Effector memory CD4-positive, alpha-beta T cell (primary cell): ENCODE measurements at regions not wholly inside any gene's neighbourhood (a gene's known extent, or its start where the extent isn't known, plus 50 kb on each side); places are given as distances from the start of the nearest gene placed in this dataset.
"Not testable (repeated sequence)": the region's sequence is repeated elsewhere in the genome, so short reads cannot be mapped to it uniquely, and the experiment has no call there.

Experiments used
- DNase-seq, 3 donors: peaks; one replicate each; pipeline ENCODE4 v3.0.0-alpha.2; 2020
- H3K27ac ChIP-seq: 2 replicates; pipeline ENCODE4 v1.7.0; 2013; ENCODE audit warnings: mild to moderate bottlenecking, low read length, moderate library complexity; ENCODE audit not compliant: insufficient read depth, poor library complexity, severe bottlenecking
- H3K27me3 ChIP-seq: replicated peaks from 2 replicates; pipeline ENCODE4 v1.7.0; 2013; ENCODE audit warnings: mild to moderate bottlenecking, low read length; ENCODE audit not compliant: insufficient read depth, control insufficient read depth, poor library complexity, severe bottlenecking
- H3K36me3 ChIP-seq: 2 replicates; pipeline ENCODE4 v1.7.0; 2013; ENCODE audit warnings: mild to moderate bottlenecking, low read length, moderate library complexity; ENCODE audit not compliant: control insufficient read depth, insufficient read depth
- H3K4me1 ChIP-seq: 2 replicates; pipeline ENCODE4 v1.7.0; 2013; ENCODE audit warnings: low read length, mild to moderate bottlenecking; ENCODE audit not compliant: control insufficient read depth, insufficient read depth, poor library complexity, severe bottlenecking
- H3K4me3 ChIP-seq: 2 replicates; pipeline ENCODE4 v1.7.0; 2013; ENCODE audit warnings: low read length, low read depth, mild to moderate bottlenecking; ENCODE audit not compliant: insufficient read depth, poor library complexity, severe bottlenecking
- H3K9me3 ChIP-seq: 2 replicates; pipeline ENCODE4 v1.7.0; 2013; ENCODE audit warnings: mild to moderate bottlenecking, low read length, moderate library complexity; ENCODE audit not compliant: control insufficient read depth

DNA sequence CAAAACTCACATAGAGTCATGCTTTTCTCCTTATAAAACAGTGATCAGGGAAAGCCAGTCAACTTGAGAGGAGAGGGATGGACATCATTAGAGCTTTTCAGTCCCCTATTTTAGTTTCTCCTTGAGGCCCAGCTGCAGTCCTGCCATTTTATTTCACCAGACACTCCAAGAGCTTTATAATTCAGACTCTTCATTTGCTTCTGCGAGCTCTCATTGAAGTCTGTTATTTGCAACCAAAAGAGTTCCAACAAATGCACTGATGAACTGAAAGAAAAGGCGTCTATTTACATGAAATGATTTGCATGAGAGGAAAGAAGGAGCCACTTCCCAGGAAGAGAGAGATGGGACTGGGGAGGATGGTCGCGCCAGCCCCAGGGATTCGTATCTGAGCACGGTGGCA lies 86.8 kb downstream of the NDUFA12 start:
- H3K4me1 ChIP-seq: no peaks in the 10 kb centered on the region
- no peaks in the 10 kb centered on the region for H3K9me3 ChIP-seq
- DNase-seq: no peak
- H3K4me3 ChIP-seq: no peak overlapping the region
- H3K36me3 ChIP-seq: no peaks in the 10 kb centered on the region
- H3K27ac ChIP-seq: no peak overlapping the region
- H3K27me3 ChIP-seq: no peaks in the 10 kb centered on the region

DNA sequence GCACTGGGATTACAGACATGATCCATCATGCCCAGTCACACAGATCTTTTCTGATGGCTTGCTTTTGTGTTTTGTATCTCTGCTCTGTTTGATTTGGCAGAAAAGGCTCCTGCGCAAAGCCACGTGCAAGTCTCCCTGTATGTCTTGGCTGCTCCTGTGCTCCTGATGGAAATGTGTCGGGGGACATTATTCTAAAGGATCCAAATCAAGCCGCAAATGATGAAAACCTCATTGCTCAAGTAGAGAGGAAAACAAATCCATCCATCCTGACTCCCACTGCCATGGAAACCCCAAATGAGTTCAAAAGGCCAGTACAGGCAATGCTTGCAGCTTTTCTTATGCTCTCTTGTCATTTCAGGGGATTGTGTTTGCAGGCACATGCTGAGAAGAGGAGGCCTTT lies 93.8 kb downstream of the NDUFA12 start:
- Histone ChIP-seq H3K27me3 (no peaks in the 10 kb centered on the region), H3K9me3 (no peaks in the 10 kb centered on the region), H3K27ac (no peak overlapping the region), H3K36me3 (no peaks in the 10 kb centered on the region), H3K4me3 (no peak overlapping the region), H3K4me1 (no peaks in the 10 kb centered on the region)
- DNase-seq: no peak

DNA sequence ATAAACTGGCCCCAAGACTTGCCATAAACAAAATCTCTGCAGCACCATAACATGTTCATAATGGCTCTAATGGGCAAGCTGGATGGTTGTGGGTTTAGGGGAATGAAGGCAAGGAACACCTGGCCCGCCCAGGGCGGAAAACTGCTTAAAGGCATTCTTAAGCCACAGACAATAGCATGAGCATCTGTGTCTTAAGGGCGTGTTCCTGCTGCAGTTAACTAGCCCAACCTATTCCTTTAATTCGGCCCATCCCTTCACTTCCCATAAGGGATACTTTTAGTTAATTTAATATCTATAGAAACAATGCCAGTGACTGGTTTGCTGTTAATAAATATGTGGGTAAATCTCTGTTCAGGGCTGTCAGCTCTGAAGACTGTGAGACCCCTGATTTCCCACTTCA lies 97.7 kb downstream of the NDUFA12 start:
- H3K4me1 ChIP-seq, H3K4me3 ChIP-seq, H3K27me3 ChIP-seq, H3K36me3 ChIP-seq, H3K9me3 ChIP-seq, DNase-seq, H3K27ac ChIP-seq: not testable (repeated sequence)

DNA sequence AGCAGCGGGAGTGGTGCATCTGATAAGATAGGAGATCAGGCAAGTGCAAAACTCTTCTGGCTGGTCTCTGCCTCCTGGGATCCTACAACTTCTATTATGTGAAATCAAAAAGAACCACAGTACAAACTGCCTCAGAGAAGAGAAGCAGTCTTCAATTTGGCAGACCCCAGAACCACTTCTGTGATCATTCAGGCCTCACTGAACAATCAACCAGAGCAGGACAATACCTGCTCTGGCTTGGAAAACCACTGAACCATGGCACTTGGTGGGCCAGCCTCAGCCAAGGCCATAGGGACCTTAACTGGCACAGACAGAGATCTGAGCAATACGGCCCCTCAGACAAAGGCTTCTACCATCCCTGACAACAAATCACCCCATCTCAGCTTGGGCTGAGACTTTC lies 103.0 kb downstream of the NDUFA12 start:
- Histone ChIP-seq H3K27me3 (no peaks in the 10 kb centered on the region), H3K9me3 (no peaks in the 10 kb centered on the region), H3K36me3 (no peaks in the 10 kb centered on the region), H3K27ac (no peak overlapping the region), H3K4me1 (no peaks in the 10 kb centered on the region), H3K4me3 (no peak overlapping the region)
- no peak for DNase-seq

DNA sequence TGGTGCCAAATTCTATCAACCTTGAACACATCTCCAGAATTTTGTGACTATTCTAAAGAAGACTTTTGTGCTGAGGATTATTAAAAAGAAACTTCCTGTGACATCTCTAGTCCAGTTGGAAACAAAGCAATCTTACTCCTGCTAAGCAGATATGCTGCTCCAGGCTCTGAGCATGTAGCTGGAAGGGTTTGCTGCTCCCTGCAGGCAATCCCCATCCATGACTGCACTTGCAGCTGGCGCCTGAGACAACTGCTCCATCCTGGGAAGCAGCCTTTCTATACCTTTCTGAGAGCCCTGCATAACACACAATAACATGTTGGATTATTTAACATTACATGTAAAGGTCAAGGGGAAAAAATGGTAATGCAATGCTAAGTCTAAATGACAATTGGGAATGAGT lies 105.1 kb downstream of the NDUFA12 start:
- Histone ChIP-seq H3K4me1 (no peaks in the 10 kb centered on the region), H3K27me3 (no peaks in the 10 kb centered on the region), H3K27ac (no peak overlapping the region), H3K4me3 (no peak overlapping the region), H3K9me3 (no peaks in the 10 kb centered on the region), H3K36me3 (no peaks in the 10 kb centered on the region)
- no peak for DNase-seq

DNA sequence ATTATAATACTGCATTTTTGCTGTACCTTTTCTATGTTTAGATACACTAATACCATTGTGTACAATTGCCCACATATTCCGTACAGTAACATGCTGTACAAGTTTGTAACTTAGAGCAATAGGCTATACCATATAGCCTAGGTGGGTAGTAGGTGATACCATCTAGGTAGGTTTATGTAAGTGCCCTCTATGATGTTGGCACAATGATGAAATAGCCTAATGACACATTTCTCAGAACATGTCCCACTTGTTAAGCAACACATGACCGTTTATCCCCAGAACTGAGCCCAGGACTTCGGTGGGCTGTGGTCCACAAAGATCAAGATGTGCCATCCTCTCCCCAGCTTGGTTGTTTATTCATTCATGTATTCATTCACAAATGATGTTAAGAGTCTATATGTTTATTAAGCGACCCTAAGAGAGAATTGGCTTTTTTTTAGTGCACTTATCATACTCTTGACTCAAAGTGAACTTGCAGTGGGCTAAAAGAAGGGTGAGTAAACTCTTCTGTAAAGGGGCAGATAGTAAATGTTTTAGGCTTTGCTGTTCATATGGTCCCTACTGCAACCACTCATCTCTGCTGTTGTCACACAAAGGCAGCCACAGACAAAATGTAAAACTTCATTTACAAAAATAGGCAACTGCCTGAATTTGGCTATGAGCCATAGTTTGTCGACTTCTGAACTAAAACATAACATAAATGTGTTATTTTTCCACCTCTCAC lies 110.8 kb downstream of the NDUFA12 start:
- Histone ChIP-seq H3K4me1 (no peaks in the 10 kb centered on the region), H3K36me3 (no peaks in the 10 kb centered on the region), H3K27ac (no peak overlapping the region), H3K27me3 (no peaks in the 10 kb centered on the region), H3K9me3 (no peaks in the 10 kb centered on the region), H3K4me3 (no peak overlapping the region)
- DNase-seq: no peak

DNA sequence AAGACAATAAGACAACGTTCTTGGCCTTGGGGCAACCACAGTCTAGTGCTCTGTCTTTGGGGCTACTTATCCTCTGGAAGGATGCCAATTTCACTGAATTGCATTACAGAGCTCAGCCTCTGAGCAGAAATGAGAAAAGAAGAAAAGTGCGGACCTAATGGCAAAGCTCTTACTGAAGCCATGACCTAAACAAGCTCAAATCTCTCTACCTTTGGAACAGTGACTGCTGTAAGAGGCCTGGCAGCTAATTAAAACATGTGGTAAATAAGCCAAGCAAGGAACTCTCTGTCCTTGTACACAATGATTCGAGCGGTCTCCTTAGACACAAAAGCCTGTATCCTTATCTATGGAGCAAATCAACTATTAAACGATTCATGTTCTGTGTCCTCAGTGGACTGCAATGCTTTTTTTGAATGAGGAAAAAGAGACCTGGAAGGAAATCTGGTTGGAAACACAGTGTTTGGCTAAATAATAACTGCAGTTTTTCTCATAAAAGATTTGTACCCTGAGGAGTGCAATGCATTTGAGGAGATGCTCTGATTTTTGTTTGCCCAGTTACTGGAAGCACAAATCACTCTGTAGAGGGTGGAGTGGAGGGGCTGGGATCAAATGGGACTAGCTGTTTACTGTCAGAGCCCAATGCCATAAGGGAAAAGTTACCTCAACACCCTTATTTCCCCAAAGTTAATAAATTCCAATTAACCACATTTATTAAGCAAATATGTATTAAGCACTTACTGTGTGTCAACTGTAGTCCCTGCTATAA lies 113.9 kb downstream of the NDUFA12 start:
- Histone ChIP-seq H3K27ac (no peak overlapping the region), H3K36me3 (no peaks in the 10 kb centered on the region), H3K27me3 (no peaks in the 10 kb centered on the region), H3K9me3 (no peaks in the 10 kb centered on the region), H3K4me1 (no peaks in the 10 kb centered on the region), H3K4me3 (no peak overlapping the region)
- no peak for DNase-seq

DNA sequence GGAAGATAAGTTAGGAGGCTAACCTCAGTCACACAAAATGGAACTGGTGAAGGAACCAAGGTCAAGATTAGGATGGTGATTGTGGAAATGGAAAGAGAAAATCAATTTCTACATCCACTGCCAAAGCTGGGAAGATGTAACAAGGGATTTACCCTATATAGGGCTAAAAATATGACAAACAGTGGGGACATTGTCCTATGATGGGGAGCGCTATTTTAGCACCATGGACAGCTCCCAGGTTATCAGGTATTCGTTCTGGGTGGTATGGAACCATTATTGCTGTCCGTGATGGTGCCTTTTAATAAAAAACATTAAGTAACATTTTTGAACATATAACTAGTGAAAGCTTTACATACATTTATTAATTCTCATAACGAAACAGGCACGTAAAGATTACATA lies 124.0 kb downstream of the NDUFA12 start:
- H3K27me3 ChIP-seq: peaks cover 12% of the 10 kb centered on the region
- H3K4me1 ChIP-seq: no peaks in the 10 kb centered on the region
- no peak for DNase-seq
- H3K4me3 ChIP-seq: no peak overlapping the region
- H3K9me3 ChIP-seq: no peaks in the 10 kb centered on the region
- H3K27ac ChIP-seq: no peak overlapping the region
- H3K36me3 ChIP-seq: no peaks in the 10 kb centered on the region

DNA sequence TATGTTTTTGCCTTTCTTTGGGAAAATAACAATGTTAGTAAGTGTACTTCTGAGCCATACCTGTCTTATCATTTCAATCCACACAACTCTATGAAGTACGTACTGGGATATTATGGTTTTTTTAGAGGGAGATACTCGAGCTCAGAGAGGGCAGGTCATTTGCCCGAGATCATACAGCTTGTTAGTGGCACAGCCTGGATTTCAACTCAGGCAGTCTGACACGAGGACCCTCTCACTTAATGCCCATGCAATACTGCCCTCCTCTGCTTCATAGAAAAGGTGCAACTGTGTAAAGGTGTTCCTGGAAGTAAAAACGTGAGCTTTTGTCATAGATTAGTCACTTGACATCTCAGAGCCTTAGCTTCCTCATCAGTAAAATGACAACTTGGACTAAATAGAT lies 128.0 kb downstream of the NDUFA12 start:
- Histone ChIP-seq H3K4me1 (peaks cover 9% of the 10 kb centered on the region), H3K9me3 (no peaks in the 10 kb centered on the region), H3K27me3 (peaks cover 32% of the 10 kb centered on the region), H3K4me3 (no peak overlapping the region), H3K27ac (no peak overlapping the region), H3K36me3 (no peaks in the 10 kb centered on the region)
- no peak for DNase-seq

DNA sequence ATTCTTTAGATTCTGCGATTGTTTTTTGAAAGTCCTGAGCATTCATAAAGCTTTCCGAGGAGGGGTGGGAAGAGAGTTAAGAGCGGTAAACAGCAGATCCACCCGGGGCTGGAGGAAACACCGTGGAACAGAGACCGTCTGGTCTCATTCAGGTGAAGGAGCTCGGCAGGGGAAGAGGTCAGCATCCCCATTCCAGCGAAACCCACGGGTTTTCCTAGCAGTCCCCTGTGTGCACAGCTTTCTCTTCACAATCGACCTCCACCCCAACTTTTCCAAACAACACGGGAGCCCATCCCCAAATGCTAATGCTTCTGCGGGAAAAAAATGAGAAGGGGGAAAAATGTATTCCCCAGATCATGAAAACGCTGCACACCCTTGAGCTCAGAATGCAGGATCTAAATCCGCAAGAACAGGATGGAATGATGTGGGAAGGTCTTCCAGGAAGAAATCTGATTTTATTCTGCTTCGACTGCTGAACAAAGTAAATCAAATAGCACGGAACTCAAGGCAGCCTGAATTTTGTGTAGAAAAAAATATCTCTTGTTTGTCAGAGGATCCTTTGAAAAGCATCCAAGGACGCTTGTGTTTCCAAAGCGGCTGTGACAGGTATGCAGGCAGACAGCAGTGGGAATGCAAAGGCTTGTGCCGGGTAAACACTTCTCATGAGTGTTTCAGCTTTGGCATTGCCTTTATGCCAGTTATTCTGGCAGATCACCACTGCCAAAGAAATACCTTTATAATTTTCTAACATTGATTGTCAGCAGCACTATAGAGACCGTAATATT lies 128.8 kb downstream of the NDUFA12 start:
- Histone ChIP-seq H3K27ac (no peak overlapping the region), H3K36me3 (no peaks in the 10 kb centered on the region), H3K27me3 (peaks cover 32% of the 10 kb centered on the region), H3K4me3 (peak overlapping the region; percentile 39), H3K9me3 (no peaks in the 10 kb centered on the region), H3K4me1 (peaks cover 9% of the 10 kb centered on the region)
- no peak for DNase-seq
